Smooth muscle cell (in vitro differentiated cells): ENCODE measurements at regions not wholly inside any gene's neighbourhood (a gene's known extent, or its start where the extent isn't known, plus 50 kb on each side); places are given as distances from the start of the nearest gene placed in this dataset.
A peak's percentile ranks its signal among the peaks of the same experiment; 100 is the strongest.

ENCODE experiments used
- DNase-seq: peaks from one replicate; lab custom pipeline; 2025; ENCODE audit not compliant: unreplicated experiment; lab: John Stamatoyannopoulos, UW
- H2AFZ ChIP-seq: fragments of 200-600 bp; sonication (generic); 2 replicates; pipeline ENCODE4 v1.6.0; 2016; ENCODE audit warnings: antibody characterized with exemption, low read depth, mild to moderate bottlenecking
- H3F3A ChIP-seq: fragments of 200-600 bp; sonication (generic); 2 replicates; pipeline ENCODE4 v1.6.0; 2017; ENCODE audit warnings: antibody characterized with exemption, low read depth
- H3K27ac ChIP-seq: fragments of 200-600 bp; sonication (generic); 2 replicates; pipeline ENCODE4 v1.5.1; 2016; ENCODE audit warnings: low read depth, mild to moderate bottlenecking
- H3K27me3 ChIP-seq: fragments of 200-600 bp; sonication (generic); 2 replicates; pipeline ENCODE4 v1.6.1; 2016; ENCODE audit warnings: low read depth, mild to moderate bottlenecking
- H3K36me3 ChIP-seq: fragments of 200-600 bp; sonication (generic); 2 replicates; pipeline ENCODE4 v1.5.1; 2016; ENCODE audit warnings: low read depth
- H3K4me1 ChIP-seq: fragments of 200-600 bp; sonication (generic); 2 replicates; pipeline ENCODE4 v1.5.1; 2016; ENCODE audit warnings: low read depth
- H3K4me2 ChIP-seq: fragments of 200-600 bp; sonication (generic); 2 replicates; pipeline ENCODE4 v1.6.0; 2016; ENCODE audit warnings: mild to moderate bottlenecking
- H3K4me3 ChIP-seq: fragments of 200-600 bp; sonication (generic); 2 replicates; pipeline ENCODE4 v1.5.1; 2016; ENCODE audit warnings: mild to moderate bottlenecking
- H3K79me2 ChIP-seq: fragments of 200-600 bp; sonication (generic); 2 replicates; pipeline ENCODE4 v1.6.0; 2016; ENCODE audit warnings: low read depth, mild to moderate bottlenecking
- H3K9ac ChIP-seq: fragments of 200-600 bp; sonication (generic); 2 replicates; pipeline ENCODE4 v1.6.0; 2016; ENCODE audit warnings: low read depth
- H3K9me3 ChIP-seq: fragments of 200-600 bp; sonication (generic); replicated peaks from 2 replicates; pipeline ENCODE4 v1.5.1; 2016; ENCODE audit warnings: low read depth
- H4K20me1 ChIP-seq: fragments of 200-600 bp; sonication (generic); 2 replicates; pipeline ENCODE4 v1.6.0; 2016; ENCODE audit warnings: low read depth
- WGBS: methylation state at CpG from one replicate; pipeline ENCODE4 v1.1.7; 2016; ENCODE audit warnings: low lambda C conversion rate; 5-methylcytosine and 5-hydroxymethylcytosine counted together
- TF ChIP-seq, protein P1 (sequence below): fragments of 200-600 bp; sonication (generic); IDR thresholded peaks from 2 replicates; pipeline ENCODE4 v1.5.1; 2017; ENCODE audit warnings: borderline replicate concordance, mild to moderate bottlenecking, antibody characterized with exemption; ENCODE audit not compliant: insufficient read depth, poor library complexity, severe bottlenecking

DNA sequence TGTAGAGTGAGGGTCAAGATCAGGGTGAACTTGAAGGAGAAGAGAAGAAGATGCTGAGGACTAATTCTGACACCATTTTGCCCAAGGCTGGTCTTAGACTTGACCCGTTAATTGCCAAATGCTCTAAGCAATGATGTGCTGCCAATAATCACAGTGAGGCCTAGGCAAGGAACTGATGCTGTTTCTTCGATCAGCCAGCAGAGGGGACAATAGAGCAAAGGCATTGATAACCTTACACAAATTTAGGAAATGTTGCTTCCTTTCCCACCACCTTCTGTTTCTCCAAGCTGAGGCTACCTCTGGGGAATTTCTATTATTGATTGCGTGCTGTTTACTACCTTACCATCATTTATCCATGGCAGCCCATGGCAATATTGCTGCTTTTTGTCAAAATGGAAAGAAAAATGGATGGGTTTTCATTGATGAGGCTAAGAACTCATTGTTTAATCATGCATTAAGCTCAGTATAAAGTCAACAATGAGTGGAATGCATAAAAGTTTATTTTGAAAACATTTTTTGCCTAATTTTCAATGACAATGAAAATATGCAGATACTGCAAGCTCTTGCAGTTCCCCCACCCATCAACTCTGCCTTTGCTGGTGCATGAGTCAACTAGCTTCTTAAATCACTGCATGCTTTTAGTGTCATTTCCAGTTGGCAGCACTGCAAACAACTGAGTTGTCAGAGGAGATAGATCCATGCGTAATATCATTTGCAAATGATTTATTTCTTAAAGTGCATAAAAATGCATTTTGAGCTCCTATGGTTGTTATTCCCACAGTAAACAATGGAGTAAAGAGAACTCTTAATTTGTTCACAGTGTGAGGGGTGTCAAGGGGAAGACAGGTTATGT is 116.4 kb upstream of the NYAP2 start:
- peaks cover 12% of the 10 kb centered on the region for H3K4me1 ChIP-seq
- H3K79me2 ChIP-seq, result no peaks in the 10 kb centered on the region
- no peaks in the 10 kb centered on the region for H4K20me1 ChIP-seq
- H3F3A ChIP-seq, result no peaks in the 10 kb centered on the region
- H2AFZ ChIP-seq, result no peak overlapping the region
- no peak for DNase-seq
- WGBS, result 34% methylated on average over 4 of the region's 4 CpGs
- H3K27ac ChIP-seq, result no peak overlapping the region
- H3K9ac ChIP-seq, result no peak overlapping the region
- H3K4me2 ChIP-seq, result no peak overlapping the region
- H3K27me3 ChIP-seq, result no peaks in the 10 kb centered on the region
- H3K9me3 ChIP-seq, result no peaks in the 10 kb centered on the region
- H3K36me3 ChIP-seq, result no peaks in the 10 kb centered on the region
- no peak overlapping the region for H3K4me3 ChIP-seq
- TF ChIP-seq, protein P1, sequence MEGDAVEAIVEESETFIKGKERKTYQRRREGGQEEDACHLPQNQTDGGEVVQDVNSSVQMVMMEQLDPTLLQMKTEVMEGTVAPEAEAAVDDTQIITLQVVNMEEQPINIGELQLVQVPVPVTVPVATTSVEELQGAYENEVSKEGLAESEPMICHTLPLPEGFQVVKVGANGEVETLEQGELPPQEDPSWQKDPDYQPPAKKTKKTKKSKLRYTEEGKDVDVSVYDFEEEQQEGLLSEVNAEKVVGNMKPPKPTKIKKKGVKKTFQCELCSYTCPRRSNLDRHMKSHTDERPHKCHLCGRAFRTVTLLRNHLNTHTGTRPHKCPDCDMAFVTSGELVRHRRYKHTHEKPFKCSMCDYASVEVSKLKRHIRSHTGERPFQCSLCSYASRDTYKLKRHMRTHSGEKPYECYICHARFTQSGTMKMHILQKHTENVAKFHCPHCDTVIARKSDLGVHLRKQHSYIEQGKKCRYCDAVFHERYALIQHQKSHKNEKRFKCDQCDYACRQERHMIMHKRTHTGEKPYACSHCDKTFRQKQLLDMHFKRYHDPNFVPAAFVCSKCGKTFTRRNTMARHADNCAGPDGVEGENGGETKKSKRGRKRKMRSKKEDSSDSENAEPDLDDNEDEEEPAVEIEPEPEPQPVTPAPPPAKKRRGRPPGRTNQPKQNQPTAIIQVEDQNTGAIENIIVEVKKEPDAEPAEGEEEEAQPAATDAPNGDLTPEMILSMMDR, result peak; percentile 74

DNA sequence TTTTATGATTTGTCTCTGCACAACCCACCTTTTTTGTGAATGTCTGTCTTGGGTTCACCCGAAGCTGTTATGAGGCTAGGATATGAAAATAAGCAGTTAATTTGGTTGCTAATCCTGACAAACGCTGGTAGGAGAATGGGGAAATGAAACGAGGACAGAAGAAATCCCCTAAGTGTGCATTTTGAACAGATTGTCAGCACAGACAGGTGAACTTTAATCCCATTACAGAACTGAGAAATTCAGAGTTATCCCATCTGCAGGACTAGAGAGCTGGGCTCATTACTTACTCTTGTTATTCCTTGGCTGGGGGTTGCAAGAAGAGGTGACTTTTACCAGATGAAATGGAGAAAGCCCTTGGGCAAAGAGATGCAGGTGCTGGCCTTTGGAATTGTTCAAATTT is 123.3 kb upstream of the NYAP2 start:
- 78% methylated on average over 3 of the region's 3 CpGs for WGBS
- Histone ChIP-seq H3F3A (no peaks in the 10 kb centered on the region), H3K27ac (no peak overlapping the region), H3K27me3 (no peaks in the 10 kb centered on the region), H3K9ac (no peak overlapping the region), H3K4me3 (no peak overlapping the region), H3K4me1 (no peaks in the 10 kb centered on the region), H4K20me1 (no peaks in the 10 kb centered on the region), H3K9me3 (no peaks in the 10 kb centered on the region), H3K4me2 (no peak overlapping the region), H3K79me2 (no peaks in the 10 kb centered on the region), H3K36me3 (no peaks in the 10 kb centered on the region), H2AFZ (no peak overlapping the region)
- DNase-seq, result no peak
- TF ChIP-seq, protein P1, result no peak

DNA sequence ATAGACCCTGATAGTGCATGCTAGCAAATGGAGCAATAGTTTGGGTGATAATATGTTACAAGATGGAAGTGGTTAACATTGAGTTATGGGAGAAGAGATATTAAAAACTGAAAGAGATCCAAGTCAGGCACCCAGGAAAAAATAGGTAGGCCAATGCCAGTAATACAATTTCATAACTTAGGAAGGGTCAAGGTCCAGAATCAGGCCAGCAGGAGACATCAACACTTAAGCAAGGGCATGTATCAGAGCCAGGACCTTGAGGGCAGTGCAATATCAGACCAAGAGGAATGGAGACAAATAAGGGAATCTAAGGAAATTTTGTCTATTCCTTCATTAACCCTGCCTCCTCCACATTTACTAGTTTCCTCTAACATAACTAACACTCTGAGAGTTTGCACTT is 124.1 kb upstream of the NYAP2 start:
- DNase-seq, result no peak

More for the DNA sequence above, 124.1 kb upstream of the NYAP2 start:
- Histone ChIP-seq H3K4me2 (no peak overlapping the region), H2AFZ (no peak overlapping the region), H3K27me3 (no peaks in the 10 kb centered on the region), H3K27ac (no peak overlapping the region), H3K4me1 (no peaks in the 10 kb centered on the region), H3K9me3 (no peaks in the 10 kb centered on the region), H3K9ac (no peak overlapping the region), H4K20me1 (no peaks in the 10 kb centered on the region), H3K4me3 (no peak overlapping the region), H3F3A (no peaks in the 10 kb centered on the region), H3K36me3 (no peaks in the 10 kb centered on the region), H3K79me2 (no peaks in the 10 kb centered on the region)
- TF ChIP-seq, protein P1, result no peak
